Muscle of leg (tissue), 3 donors: ENCODE measurements at regions not wholly inside any gene's neighbourhood (a gene's known extent, or its start where the extent isn't known, plus 50 kb on each side); places are given as distances from the start of the nearest gene placed in this dataset.
A peak's percentile ranks its signal among the peaks of the same experiment; 100 is the strongest.

ENCODE experiments used
- DNase-seq: peaks from one replicate; pipeline ENCODE4 v3.0.0; 2013
- H3K27ac ChIP-seq: one replicate; pipeline ENCODE4 v1.5.1; 2013; ENCODE audit warnings: mild to moderate bottlenecking, low read length, control low read depth
- H3K27me3 ChIP-seq: one replicate; pipeline ENCODE4 v1.6.1; 2013; ENCODE audit warnings: low read length; ENCODE audit not compliant: control insufficient read depth, insufficient read depth
- H3K36me3 ChIP-seq: one replicate; pipeline ENCODE4 v1.6.1; 2013; ENCODE audit warnings: low read length; ENCODE audit not compliant: control insufficient read depth, insufficient read depth
- H3K4me1 ChIP-seq: one replicate; pipeline ENCODE4 v1.6.1; 2013; ENCODE audit warnings: low read length; ENCODE audit not compliant: control insufficient read depth, insufficient read depth
- H3K4me3 ChIP-seq: one replicate; pipeline ENCODE4 v1.5.1; 2013; ENCODE audit warnings: low read length, control low read depth
- H3K9me3 ChIP-seq: replicated peaks from 2 replicates; pipeline ENCODE4 v1.6.1; 2013; ENCODE audit warnings: low read depth, low read length; ENCODE audit not compliant: control insufficient read depth
- WGBS: methylation state at CpG from one replicate; pipeline ENCODE4 v1.1.5; 2013; ENCODE audit warnings: missing lambda C conversion rate; ENCODE audit not compliant: insufficient coverage; 5-methylcytosine and 5-hydroxymethylcytosine counted together

GRCh38 chr13:37491661-37492060 is 106.9 kb downstream of the POSTN start:
- 78% methylated on average over 3 of the region's 3 CpGs for WGBS
- Histone ChIP-seq H3K36me3 (no peaks in the 10 kb centered on the region), H3K9me3 (no peaks in the 10 kb centered on the region), H3K27ac (no peak overlapping the region), H3K27me3 (no peaks in the 10 kb centered on the region), H3K4me1 (peaks cover 5% of the 10 kb centered on the region), H3K4me3 (no peak overlapping the region)
- DNase-seq = peak; percentile 23

GRCh38 chr13:37490176-37490779 is 108.3 kb downstream of the POSTN start:
- no peak overlapping the region for H3K4me3 ChIP-seq
- no peaks in the 10 kb centered on the region for H3K27me3 ChIP-seq
- H3K36me3 ChIP-seq = no peaks in the 10 kb centered on the region
- peaks cover 6% of the 10 kb centered on the region for H3K4me1 ChIP-seq
- WGBS = no CpG with 5 or more reads among the region's 5 CpGs
- no peak for DNase-seq
- H3K9me3 ChIP-seq = no peaks in the 10 kb centered on the region
- peak overlapping the region; percentile 22 for H3K27ac ChIP-seq

GRCh38 chr13:37488726-37489125 is 109.8 kb downstream of the POSTN start:
- Histone ChIP-seq H3K36me3 (no peaks in the 10 kb centered on the region), H3K9me3 (no peaks in the 10 kb centered on the region), H3K4me1 (peaks cover 4% of the 10 kb centered on the region), H3K27me3 (no peaks in the 10 kb centered on the region), H3K27ac (peak overlapping the region; percentile 73), H3K4me3 (no peak overlapping the region)
- peak; percentile 85 for DNase-seq

GRCh38 chr13:37486171-37486681 is 112.3 kb downstream of the POSTN start:
- H3K36me3 ChIP-seq = no peaks in the 10 kb centered on the region
- DNase-seq = no peak
- H3K4me3 ChIP-seq = no peak overlapping the region
- H3K9me3 ChIP-seq = no peaks in the 10 kb centered on the region
- peaks cover 2% of the 10 kb centered on the region for H3K4me1 ChIP-seq
- H3K27me3 ChIP-seq = no peaks in the 10 kb centered on the region
- WGBS = 52% methylated on average over 3 of the region's 7 CpGs
- H3K27ac ChIP-seq = peak overlapping the region; percentile 73

- Histone ChIP-seq H3K27ac (peak overlapping the region; percentile 73), H3K4me3 (no peak overlapping the region), H3K4me1 (peaks cover 5% of the 10 kb centered on the region), H3K9me3 (no peaks in the 10 kb centered on the region), H3K36me3 (no peaks in the 10 kb centered on the region), H3K27me3 (no peaks in the 10 kb centered on the region)
- DNase-seq = peak; percentile 88
Measured at GRCh38 chr13:37485756-37486155, 112.8 kb downstream of the POSTN start.

GRCh38 chr13:37484056-37484455 is 114.5 kb downstream of the POSTN start:
- no peak for DNase-seq
- 40% methylated on average over 1 of the region's 2 CpGs for WGBS
- Histone ChIP-seq H3K4me1 (peaks cover 5% of the 10 kb centered on the region), H3K36me3 (no peaks in the 10 kb centered on the region), H3K4me3 (no peak overlapping the region), H3K27me3 (no peaks in the 10 kb centered on the region), H3K27ac (peak overlapping the region; percentile 7), H3K9me3 (no peaks in the 10 kb centered on the region)

GRCh38 chr13:37482331-37482730 is 116.2 kb downstream of the POSTN start:
- WGBS = no CpG with 5 or more reads among the region's 2 CpGs
- Histone ChIP-seq H3K4me1 (peaks cover 5% of the 10 kb centered on the region), H3K27ac (peak overlapping the region; percentile 83), H3K27me3 (no peaks in the 10 kb centered on the region), H3K4me3 (no peak overlapping the region), H3K9me3 (no peaks in the 10 kb centered on the region), H3K36me3 (no peaks in the 10 kb centered on the region)
- peak; percentile 75 for DNase-seq

GRCh38 chr13:37481885-37482227 is 116.7 kb downstream of the POSTN start:
- 25% methylated on average over 1 of the region's 1 CpG for WGBS
- H3K4me1 ChIP-seq = peaks cover 5% of the 10 kb centered on the region
- DNase-seq = no peak
- no peak overlapping the region for H3K4me3 ChIP-seq
- H3K27ac ChIP-seq = peak overlapping the region; percentile 83
- no peaks in the 10 kb centered on the region for H3K27me3 ChIP-seq
- H3K9me3 ChIP-seq = no peaks in the 10 kb centered on the region
- H3K36me3 ChIP-seq = no peaks in the 10 kb centered on the region

- peak; percentile 89 for DNase-seq
Measured at GRCh38 chr13:37481011-37481884, 117.3 kb downstream of the POSTN start.

GRCh38 chr13:37479916-37480315 is 118.7 kb downstream of the POSTN start:
- peaks cover 3% of the 10 kb centered on the region for H3K4me1 ChIP-seq
- DNase-seq = peak; percentile 82
- H3K9me3 ChIP-seq = no peaks in the 10 kb centered on the region
- H3K36me3 ChIP-seq = no peaks in the 10 kb centered on the region
- no peak overlapping the region for H3K4me3 ChIP-seq
- H3K27me3 ChIP-seq = no peaks in the 10 kb centered on the region
- peak overlapping the region; percentile 69 for H3K27ac ChIP-seq
- no CpG with 5 or more reads among the region's 1 CpG for WGBS

More at GRCh38 chr13:37481011-37481884, 117.3 kb downstream of the POSTN start:
- H3K9me3 ChIP-seq = no peaks in the 10 kb centered on the region
- peaks cover 5% of the 10 kb centered on the region for H3K4me1 ChIP-seq
- no peaks in the 10 kb centered on the region for H3K27me3 ChIP-seq
- WGBS = 80% methylated on average over 1 of the region's 7 CpGs
- H3K4me3 ChIP-seq = no peak overlapping the region
- peak overlapping the region; percentile 83 for H3K27ac ChIP-seq
- H3K36me3 ChIP-seq = no peaks in the 10 kb centered on the region
